HG03175 (cell line): ENCODE measurements at regions not wholly inside any gene's neighbourhood (a gene's known extent, or its start where the extent isn't known, plus 50 kb on each side); places are given as distances from the start of the nearest gene placed in this dataset.

Experiments used
- ATAC-seq: cut with Tn5 transposase; IDR thresholded peaks from one replicate; pipeline ENCODE4 v1.9.1; 2021; ENCODE audit warnings: mild to moderate bottlenecking, moderate library complexity; ENCODE audit not compliant: unreplicated experiment

DNA sequence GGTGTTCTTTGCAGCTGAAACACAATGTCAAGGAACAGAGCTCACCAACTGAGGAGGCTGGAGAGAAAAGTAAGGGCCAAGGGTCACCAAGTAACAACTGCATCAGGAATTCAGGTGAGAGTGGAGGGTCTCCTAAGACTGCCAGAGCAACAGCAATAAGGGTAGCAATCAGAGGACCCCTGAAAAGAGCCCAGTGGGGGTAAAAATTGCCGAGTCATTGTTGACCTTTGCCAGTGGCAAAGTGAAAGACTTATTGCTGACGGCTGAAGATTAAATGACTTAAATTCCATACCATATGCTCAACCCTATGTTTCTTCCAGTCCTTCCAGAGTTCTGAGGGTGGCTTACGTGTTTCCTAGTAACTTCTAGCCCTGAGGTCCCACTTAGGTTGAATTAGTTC is 51.9 kb upstream of the ARHGAP42 start:
- no peak for ATAC-seq

DNA sequence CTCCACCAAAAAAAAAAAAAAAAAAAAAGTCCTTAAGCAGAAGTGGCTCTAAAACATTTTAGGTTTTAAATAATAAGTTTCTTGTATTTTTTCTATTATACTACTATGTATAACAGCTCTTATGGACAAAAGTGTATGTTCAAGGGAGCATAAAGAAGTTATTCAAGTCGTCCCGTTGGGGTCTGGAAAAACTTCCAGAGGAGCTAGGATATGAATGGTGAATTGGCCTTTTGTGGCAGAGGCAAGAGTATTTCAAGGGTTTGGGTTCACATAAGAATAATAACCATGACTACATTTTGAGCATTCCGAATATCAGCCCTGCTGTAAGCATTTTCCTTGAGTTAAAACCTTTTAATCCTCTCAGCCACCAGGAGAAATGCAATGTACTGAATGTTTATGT is 50.6 kb upstream of the ARHGAP42 start:
- no peak for ATAC-seq
